Esophagus muscularis mucosa (tissue), 4 donors: ENCODE measurements at regions not wholly inside any gene's neighbourhood (a gene's known extent, or its start where the extent isn't known, plus 50 kb on each side); places are given as distances from the start of the nearest gene placed in this dataset.

Source experiments
- DNase-seq: peaks from one replicate; pipeline ENCODE4 v3.0.0-alpha.2; 2017; ENCODE audit errors: extremely low spot score
- H3K27ac ChIP-seq, 4 donors: fragments of 200-600 bp; sonication (generic); replicated peaks in 1 of 4; 1 replicate in 3 of 4; 2 replicates in 1 of 4; pipeline ENCODE4 v1.5.1; 2016 to 2019; ENCODE audit warnings: mild to moderate bottlenecking in 1 of 4
- H3K27me3 ChIP-seq, 4 donors: fragments of 200-600 bp; sonication (generic); one replicate each; pipeline versions ENCODE4 v1.5.1 to v1.6.0; 2016 to 2019
- H3K36me3 ChIP-seq, 4 donors: fragments of 200-600 bp; sonication (generic); one replicate each; pipeline ENCODE4 v1.5.1; 2016 to 2019
- H3K4me1 ChIP-seq, 4 donors: fragments of 200-600 bp; sonication (generic); one replicate each; pipeline ENCODE4 v1.5.1; 2016 to 2019
- H3K4me3 ChIP-seq, 4 donors: fragments of 200-600 bp; sonication (generic); 1 replicate in 2 of 4; 2 replicates in 2 of 4; pipeline ENCODE4 v1.5.1; 2016 to 2019; ENCODE audit warnings: mild to moderate bottlenecking in 4 of 4, moderate library complexity in 1 of 4
- H3K9me3 ChIP-seq, 4 donors: fragments of 200-600 bp; sonication (generic); 1 replicate in 3 of 4; 2 replicates in 1 of 4; pipeline ENCODE4 v1.5.1; 2016 to 2019
- CTCF ChIP-seq, 3 experiments: fragments of 200-600 bp in 2 of 3; fragments of 450-650 bp in 1 of 3; sonication (generic) in 2 of 3; IDR thresholded peaks; one replicate each; pipeline ENCODE4 v1.5.1; 2017 to 2019; ENCODE audit warnings: antibody characterized with exemption in 3 of 3, mild to moderate bottlenecking in 2 of 3, moderate library complexity in 1 of 3
- EP300 ChIP-seq: sonication (generic); formaldehyde crosslinking; IDR thresholded peaks from one replicate; pipeline ENCODE4 v1.6.1; 2017; ENCODE audit warnings: antibody characterized with exemption
- POLR2A ChIP-seq: fragments of 450-650 bp; IDR thresholded peaks from one replicate; pipeline ENCODE4 v1.6.1; 2017; ENCODE audit warnings: antibody characterized with exemption, moderate library complexity, mild to moderate bottlenecking, low read depth
- POLR2AphosphoS5 ChIP-seq, 2 donors: sonication (generic); formaldehyde crosslinking; IDR thresholded peaks; one replicate each; pipeline ENCODE4 v1.6.1; 2017; ENCODE audit warnings: antibody characterized with exemption in 2 of 2
- WGBS: methylation state at CpG from one replicate; pipeline ENCODE4 v1.1.5; 2018; 5-methylcytosine and 5-hydroxymethylcytosine counted together
- intact Hi-C: fragments of 100-400 bp; cut with DNase I; formaldehyde crosslinking; loops from one replicate; pipeline ENCODE4 v1.15.1; 2023

GRCh38 chr9:2299156-2299842 lies 284.2 kb downstream of the SMARCA2 start:
- TF ChIP-seq POLR2AphosphoS5 (IDR thresholded peaks at IDR 0.05) (no peak), EP300 (no peak), POLR2A (no peak), CTCF (IDR thresholded peaks at IDR 0.05) (no peak)
- Histone ChIP-seq H3K4me3 (no peak overlapping the region), H3K4me1 (no peaks in the 10 kb centered on the region), H3K9me3 (peaks cover 0 to 12% (median 0%) of the 10 kb centered on the region in 4 donors), H3K27me3 (no peaks in the 10 kb centered on the region), H3K27ac (no peak overlapping the region), H3K36me3 (no peaks in the 10 kb centered on the region)
- DNase-seq: peak; percentile 62
- intact Hi-C loops: no loop called here
- WGBS: 81% methylated on average over 5 of the region's 5 CpGs

- no peak overlapping the region for H3K27ac ChIP-seq
- WGBS: 91% methylated on average over 4 of the region's 4 CpGs
These were observed 284.7 kb downstream of the SMARCA2 start for GRCh38 chr9:2299843-2300205.

GRCh38 chr9:2300325-2300724 lies 285.2 kb downstream of the SMARCA2 start:
- Histone ChIP-seq H3K36me3 (no peaks in the 10 kb centered on the region), H3K4me1 (no peaks in the 10 kb centered on the region), H3K27me3 (no peaks in the 10 kb centered on the region), H3K4me3 (no peak overlapping the region), H3K9me3 (peaks cover 0 to 12% (median 0%) of the 10 kb centered on the region in 4 donors), H3K27ac (no peak overlapping the region)
- no peak for TF ChIP-seq CTCF (IDR thresholded peaks at IDR 0.05)
- intact Hi-C loops: no loop called here
- peak; percentile 10 for DNase-seq

More at GRCh38 chr9:2299843-2300205, 284.7 kb downstream of the SMARCA2 start:
- H3K4me1 ChIP-seq: no peaks in the 10 kb centered on the region
- no peaks in the 10 kb centered on the region for H3K27me3 ChIP-seq
- no peak overlapping the region for H3K4me3 ChIP-seq
- peaks cover 0 to 12% (median 0%) of the 10 kb centered on the region in 4 donors for H3K9me3 ChIP-seq
- DNase-seq: peak; percentile 64
- no peaks in the 10 kb centered on the region for H3K36me3 ChIP-seq
- intact Hi-C loops: no loop called here
- TF ChIP-seq CTCF (IDR thresholded peaks at IDR 0.05): no peak
- TF ChIP-seq POLR2A: no peak
- no peak for TF ChIP-seq POLR2AphosphoS5 (IDR thresholded peaks at IDR 0.05)
- no peak for TF ChIP-seq EP300

GRCh38 chr9:2302606-2303005 lies 287.5 kb downstream of the SMARCA2 start:
- Histone ChIP-seq H3K36me3 (no peaks in the 10 kb centered on the region), H3K4me1 (no peaks in the 10 kb centered on the region), H3K27me3 (no peaks in the 10 kb centered on the region), H3K27ac (no peak overlapping the region), H3K9me3 (peaks cover 0 to 12% (median 0%) of the 10 kb centered on the region in 4 donors), H3K4me3 (no peak overlapping the region)
- intact Hi-C loops: no loop called here
- DNase-seq: no peak
- no peak for TF ChIP-seq CTCF (IDR thresholded peaks at IDR 0.05)
- no peak for TF ChIP-seq EP300
- TF ChIP-seq POLR2A: no peak
- no peak for TF ChIP-seq POLR2AphosphoS5 (IDR thresholded peaks at IDR 0.05)
- 86% methylated on average over 2 of the region's 2 CpGs for WGBS

- WGBS: 81% methylated on average over 3 of the region's 3 CpGs
- Histone ChIP-seq H3K36me3 (no peaks in the 10 kb centered on the region), H3K27ac (no peak overlapping the region), H3K9me3 (peaks cover 0 to 12% (median 0%) of the 10 kb centered on the region in 4 donors), H3K4me1 (no peaks in the 10 kb centered on the region), H3K27me3 (no peaks in the 10 kb centered on the region), H3K4me3 (no peak overlapping the region)
- intact Hi-C loops: no loop called here
- TF ChIP-seq POLR2A (no peak), POLR2AphosphoS5 (IDR thresholded peaks at IDR 0.05) (no peak), EP300 (no peak), CTCF (IDR thresholded peaks at IDR 0.05) (no peak)
- DNase-seq: peak; percentile 47
These were observed 287.9 kb downstream of the SMARCA2 start for GRCh38 chr9:2303056-2303455.
